ENCODE measurements at regions not wholly inside any gene's neighbourhood (a gene's known extent, or its start where the extent isn't known, plus 50 kb on each side); places are given as distances from the start of the nearest gene placed in this dataset.
"Not testable (repeated sequence)": the region's sequence is repeated elsewhere in the genome, so short reads cannot be mapped to it uniquely, and the experiment has no call there.

DNA sequence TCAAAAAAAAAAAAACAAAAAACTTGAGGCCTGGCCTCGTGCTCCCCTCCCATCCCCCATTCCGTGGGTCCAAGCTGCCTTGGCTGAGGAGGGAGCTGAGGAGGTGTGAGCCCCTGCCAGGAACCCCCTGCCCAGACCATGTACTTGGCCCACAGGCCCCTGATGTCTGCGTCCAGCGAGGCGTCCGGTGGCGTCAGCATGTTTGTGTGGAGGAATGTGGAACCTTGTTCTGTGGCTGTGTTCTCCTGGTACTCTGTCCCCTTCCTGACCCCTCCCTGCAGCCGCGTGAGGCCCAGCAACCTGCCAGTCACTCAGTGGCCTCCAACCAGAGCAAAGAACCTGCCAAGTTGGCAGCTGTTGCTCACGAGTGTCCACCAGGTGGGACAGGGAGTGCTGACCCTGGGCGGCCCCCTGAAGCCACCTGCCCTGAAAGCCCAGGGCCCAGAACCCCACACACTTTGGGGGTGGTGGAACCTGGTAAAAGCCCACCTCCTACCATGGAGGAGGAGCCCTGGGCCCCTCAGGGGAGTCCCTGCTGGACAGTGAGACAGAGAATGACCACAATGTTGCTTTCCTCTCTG lies 125.8 kb downstream of the SEPTIN14 start:
- TF ChIP-seq, protein P1, sequence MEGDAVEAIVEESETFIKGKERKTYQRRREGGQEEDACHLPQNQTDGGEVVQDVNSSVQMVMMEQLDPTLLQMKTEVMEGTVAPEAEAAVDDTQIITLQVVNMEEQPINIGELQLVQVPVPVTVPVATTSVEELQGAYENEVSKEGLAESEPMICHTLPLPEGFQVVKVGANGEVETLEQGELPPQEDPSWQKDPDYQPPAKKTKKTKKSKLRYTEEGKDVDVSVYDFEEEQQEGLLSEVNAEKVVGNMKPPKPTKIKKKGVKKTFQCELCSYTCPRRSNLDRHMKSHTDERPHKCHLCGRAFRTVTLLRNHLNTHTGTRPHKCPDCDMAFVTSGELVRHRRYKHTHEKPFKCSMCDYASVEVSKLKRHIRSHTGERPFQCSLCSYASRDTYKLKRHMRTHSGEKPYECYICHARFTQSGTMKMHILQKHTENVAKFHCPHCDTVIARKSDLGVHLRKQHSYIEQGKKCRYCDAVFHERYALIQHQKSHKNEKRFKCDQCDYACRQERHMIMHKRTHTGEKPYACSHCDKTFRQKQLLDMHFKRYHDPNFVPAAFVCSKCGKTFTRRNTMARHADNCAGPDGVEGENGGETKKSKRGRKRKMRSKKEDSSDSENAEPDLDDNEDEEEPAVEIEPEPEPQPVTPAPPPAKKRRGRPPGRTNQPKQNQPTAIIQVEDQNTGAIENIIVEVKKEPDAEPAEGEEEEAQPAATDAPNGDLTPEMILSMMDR (IDR thresholded peaks at IDR 0.05) = not testable (repeated sequence)
- TF ChIP-seq POLR2A (IDR thresholded peaks at IDR 0.05) = not testable (repeated sequence)

Measured in breast epithelium (tissue), 3 donors.